NCI-H1436 treated with DMSO at 0.1 percent for 48 hours (cell line): ENCODE measurements at regions not wholly inside any gene's neighbourhood (a gene's known extent, or its start where the extent isn't known, plus 50 kb on each side); places are given as distances from the start of the nearest gene placed in this dataset.
"Not testable (repeated sequence)": the region's sequence is repeated elsewhere in the genome, so short reads cannot be mapped to it uniquely, and the experiment has no call there.

Source experiments
- DNase-seq: peaks from one replicate; lab custom pipeline; 2025; lab: John Stamatoyannopoulos, UW

- no peak for DNase-seq
Measured at GRCh38 chr12:97800561-97800960, 338.0 kb downstream of the RMST start.

DNA sequence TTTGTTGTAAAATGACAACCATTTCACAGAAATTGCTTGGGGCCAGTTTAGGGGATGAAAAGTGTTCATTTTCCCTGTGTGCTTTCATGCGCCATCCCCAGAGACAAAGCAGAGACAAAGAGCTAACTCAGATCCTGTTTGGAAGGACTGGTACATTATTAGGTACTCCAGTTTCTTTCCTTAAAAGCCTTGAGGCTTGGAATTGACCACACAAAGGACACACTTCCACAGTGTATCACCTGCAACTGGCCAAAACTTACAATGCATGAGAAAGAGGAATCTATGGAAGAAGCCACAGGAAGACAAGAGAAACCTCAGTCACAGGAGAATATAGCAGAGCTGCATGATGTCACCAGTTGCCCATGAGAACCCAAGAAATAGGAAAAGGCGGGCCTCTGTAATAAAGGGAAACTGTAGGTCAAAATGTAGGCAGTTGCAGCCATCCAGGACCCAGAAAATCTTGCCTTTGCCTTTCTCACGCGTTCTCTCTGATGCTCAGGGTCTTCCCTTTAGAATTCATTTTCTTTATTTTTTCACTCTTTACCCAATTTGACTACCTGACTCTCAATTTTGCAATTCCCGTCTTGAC is 339.0 kb downstream of the RMST start:
- DNase-seq = no peak

DNA sequence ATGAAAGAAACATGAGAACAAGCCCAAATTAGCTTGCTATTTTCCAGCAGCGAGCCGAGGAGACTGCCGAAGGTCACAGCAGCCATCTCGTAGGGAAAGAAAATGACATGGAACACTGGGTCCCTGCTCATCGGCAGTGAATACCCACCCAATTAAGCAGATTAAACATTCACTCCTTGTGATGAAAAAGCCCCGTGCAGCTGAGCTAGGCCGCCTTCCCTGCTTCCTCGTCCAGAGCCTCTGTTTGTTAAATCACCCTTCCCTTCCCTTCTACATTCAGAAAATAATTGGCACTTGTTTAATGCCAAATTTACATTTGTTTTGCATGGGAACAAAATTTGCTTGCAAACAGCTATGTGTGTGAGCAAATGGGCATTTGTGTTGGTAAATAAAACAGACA is 342.5 kb downstream of the RMST start:
- no peak for DNase-seq

- no peak for DNase-seq
Measured at GRCh38 chr12:97813301-97813700, 350.7 kb downstream of the RMST start.

DNA sequence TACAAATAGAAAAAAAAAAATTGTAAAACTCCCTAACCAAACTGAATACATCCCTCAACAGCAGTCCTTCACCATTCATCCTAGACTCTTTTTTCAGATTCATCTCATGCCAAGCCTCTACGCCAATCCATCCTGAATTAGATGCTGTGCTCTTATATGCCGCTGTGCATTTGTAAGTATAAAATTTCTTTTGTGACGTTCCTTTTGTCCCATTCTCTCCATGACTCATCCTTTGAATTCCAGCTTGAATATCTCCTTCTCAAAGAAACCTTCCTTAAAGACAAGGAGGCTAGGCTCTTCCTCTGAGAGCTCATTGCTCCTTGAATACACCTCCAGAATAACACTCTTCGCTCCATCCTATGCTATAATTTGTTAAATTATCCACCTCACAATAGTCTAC is 359.2 kb downstream of the RMST start:
- DNase-seq = no peak

DNA sequence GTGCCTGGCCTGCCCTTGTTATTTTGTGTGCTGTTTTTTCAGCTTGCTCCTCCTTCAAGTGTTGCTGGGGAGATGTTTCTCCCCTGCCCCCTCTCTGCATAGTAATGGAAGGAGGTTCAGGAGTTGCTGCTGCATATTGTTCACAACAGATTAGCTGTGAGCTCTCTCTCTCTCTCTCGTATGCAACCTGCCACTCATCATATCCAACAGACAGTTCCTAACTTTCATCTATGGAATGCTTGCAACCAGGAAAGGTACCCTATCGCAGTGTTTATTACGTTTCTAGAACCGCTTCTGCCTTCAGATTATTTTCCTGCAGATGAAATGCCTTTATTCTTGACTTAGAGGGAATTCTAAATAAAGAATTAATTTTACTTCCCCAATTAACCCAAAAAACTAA is 372.9 kb downstream of the RMST start:
- no peak for DNase-seq

- no peak for DNase-seq
Measured at GRCh38 chr12:97837401-97837800, 374.8 kb downstream of the RMST start.

DNA sequence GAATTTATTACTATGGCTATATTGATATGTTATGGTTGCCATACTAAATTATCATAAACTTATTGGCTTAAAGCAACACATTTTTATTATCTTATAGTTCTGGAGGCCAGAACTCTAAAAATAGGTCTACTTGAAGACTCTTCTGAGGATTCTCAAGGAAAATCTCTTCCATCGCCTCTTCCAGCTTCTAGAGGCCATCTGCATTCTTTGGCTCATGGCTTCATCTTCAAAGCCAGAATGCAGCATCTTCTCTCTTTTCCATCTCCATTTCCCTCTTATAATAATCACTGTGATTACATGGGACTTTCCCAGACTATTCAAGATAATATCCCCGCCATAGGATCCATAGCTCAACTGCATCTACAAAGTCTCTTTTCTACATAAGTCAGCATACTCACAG is 385.4 kb downstream of the RMST start:
- no peak for DNase-seq

- DNase-seq = no peak
Measured at GRCh38 chr12:97854477-97854876, 391.9 kb downstream of the RMST start.

DNA sequence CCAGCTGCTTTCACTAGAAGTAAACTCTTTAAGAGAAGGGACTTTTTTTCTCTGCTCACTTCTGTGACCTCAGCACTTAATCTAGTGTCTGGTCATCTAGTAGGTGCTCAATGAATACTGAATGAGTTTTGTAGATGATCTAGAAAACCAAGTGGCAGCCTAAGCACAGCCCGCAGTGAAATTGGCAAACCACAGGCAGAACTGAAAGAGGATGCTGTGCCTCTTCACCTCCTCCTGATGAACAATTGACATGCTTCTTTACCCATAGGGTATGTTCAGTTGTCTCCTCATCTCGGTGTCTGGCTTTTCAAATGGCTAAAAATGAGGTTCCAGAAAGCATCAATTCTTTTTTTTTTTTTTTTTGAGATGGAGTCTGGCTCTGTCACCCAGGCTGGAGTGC is 399.5 kb downstream of the RMST start:
- DNase-seq = no peak

DNA sequence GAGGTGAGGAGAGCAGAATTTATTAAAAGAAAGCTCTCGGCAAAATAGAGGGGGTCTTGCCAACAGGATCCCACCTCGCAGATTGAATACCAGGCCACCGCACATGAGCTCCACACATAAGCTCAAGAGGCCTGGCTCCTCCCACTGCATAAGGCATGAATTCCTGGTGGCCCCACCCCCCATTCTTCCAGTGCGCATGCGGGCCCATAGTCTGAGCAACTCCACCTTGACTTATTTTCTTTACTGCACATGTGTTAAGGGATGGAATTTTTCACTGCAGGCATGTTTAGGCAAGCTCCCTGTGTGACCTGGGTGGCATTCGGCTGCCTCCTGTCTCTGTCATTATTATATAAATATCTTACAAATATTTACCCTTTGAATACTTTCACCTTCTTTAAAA is 412.5 kb downstream of the RMST start:
- DNase-seq = no peak

DNA sequence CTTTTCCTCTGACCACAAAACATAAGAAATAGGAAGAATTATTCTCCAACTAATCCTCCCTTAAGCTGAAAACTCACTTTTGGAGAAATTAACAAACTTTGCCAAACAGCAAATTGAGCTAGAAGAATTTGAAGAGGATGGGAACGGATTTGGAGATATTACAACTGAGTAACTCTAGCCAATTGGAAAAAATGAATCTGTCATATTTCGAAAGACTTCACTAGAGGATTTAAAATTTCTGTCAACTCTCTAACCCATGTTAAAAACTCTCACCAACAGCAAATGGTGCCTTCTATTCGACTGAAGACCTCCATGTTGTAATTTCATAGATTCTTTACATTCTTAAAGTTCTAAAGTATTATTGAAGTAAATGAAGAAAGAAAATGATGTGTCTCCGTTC is 414.2 kb downstream of the RMST start:
- DNase-seq = no peak

DNA sequence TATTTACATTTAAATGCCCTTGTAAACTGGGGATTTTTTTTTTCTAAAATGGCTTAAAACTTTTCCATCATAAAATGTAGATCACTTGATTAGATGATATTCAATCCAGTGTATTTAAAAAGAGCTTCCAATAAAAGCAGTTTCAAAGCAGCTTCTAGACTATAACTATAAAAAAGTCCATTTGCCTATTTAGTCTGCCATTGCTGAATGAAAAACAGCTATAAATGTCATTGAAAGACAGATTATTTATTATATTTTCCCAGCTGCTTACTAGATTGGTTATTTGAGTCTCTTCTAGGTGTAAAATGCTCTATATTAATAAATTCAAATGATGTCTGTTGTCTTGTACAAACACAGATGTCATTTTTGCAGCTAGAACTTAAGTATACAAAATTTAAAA is 414.8 kb downstream of the RMST start:
- no peak for DNase-seq

GRCh38 chr12:97886511-97887176 is 424.0 kb downstream of the RMST start:
- no peak for DNase-seq

GRCh38 chr12:97897881-97898280 is 435.3 kb downstream of the RMST start:
- not testable (repeated sequence) for DNase-seq

GRCh38 chr12:97899529-97899928 is 436.9 kb downstream of the RMST start:
- DNase-seq = no peak

GRCh38 chr12:97899956-97900355 is 437.4 kb downstream of the RMST start:
- DNase-seq = no peak

- no peak for DNase-seq
Measured at GRCh38 chr12:97903356-97903755, 440.8 kb downstream of the RMST start.

GRCh38 chr12:97907504-97907903 is 444.9 kb downstream of the RMST start:
- no peak for DNase-seq

GRCh38 chr12:97910559-97910958 is 448.0 kb downstream of the RMST start:
- DNase-seq = no peak

- DNase-seq = no peak
Measured at GRCh38 chr12:97912943-97913342, 450.3 kb downstream of the RMST start.

DNA sequence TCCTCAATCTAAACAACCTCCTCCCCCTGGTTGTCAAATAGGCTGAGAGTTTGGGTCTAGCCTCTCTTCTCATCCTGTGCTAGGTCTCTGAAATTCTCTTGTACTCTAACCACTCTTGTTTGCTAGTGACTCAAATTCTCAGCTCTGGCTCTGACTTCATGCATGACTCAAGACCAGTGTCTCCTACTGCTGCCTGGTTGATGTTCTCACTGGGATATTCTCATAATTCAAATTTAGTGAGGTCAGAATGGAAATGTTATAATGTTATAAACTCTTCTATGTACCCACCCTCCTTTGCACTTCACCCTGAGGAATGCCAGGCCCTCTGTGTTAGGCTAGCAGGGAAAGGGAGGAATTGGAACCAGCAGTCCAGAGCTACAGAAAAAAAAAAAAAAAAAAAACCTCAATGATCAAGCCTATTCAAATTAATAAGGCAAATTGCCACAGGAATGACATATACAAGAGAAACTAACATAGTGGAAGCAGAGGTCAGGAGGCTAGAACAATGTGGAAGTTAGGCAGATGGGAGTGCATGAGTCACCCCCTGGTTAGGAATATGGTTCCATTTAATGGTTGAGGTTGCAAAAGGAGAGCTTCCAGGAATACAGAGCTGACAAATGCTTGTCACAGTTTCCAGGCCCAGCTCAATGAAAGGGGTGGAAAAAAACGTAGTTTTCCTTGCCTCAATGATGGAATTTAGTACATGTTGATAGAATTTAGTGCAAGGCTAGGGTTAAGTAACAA is 459.5 kb downstream of the RMST start:
- DNase-seq = no peak

GRCh38 chr12:97923546-97923945 is 460.9 kb downstream of the RMST start:
- no peak for DNase-seq

- no peak for DNase-seq
Measured at GRCh38 chr12:97924122-97924521, 461.5 kb downstream of the RMST start.
